ENCODE measurements at regions not wholly inside any gene's neighbourhood (a gene's known extent, or its start where the extent isn't known, plus 50 kb on each side); places are given as distances from the start of the nearest gene placed in this dataset.

GRCh38 chr1:80893115-80893514 lies 907.6 kb upstream of the ADGRL2 start:
- TF ChIP-seq, protein P1, sequence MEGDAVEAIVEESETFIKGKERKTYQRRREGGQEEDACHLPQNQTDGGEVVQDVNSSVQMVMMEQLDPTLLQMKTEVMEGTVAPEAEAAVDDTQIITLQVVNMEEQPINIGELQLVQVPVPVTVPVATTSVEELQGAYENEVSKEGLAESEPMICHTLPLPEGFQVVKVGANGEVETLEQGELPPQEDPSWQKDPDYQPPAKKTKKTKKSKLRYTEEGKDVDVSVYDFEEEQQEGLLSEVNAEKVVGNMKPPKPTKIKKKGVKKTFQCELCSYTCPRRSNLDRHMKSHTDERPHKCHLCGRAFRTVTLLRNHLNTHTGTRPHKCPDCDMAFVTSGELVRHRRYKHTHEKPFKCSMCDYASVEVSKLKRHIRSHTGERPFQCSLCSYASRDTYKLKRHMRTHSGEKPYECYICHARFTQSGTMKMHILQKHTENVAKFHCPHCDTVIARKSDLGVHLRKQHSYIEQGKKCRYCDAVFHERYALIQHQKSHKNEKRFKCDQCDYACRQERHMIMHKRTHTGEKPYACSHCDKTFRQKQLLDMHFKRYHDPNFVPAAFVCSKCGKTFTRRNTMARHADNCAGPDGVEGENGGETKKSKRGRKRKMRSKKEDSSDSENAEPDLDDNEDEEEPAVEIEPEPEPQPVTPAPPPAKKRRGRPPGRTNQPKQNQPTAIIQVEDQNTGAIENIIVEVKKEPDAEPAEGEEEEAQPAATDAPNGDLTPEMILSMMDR (conservative IDR thresholded peaks at IDR 0.05; ENCODE audit: low read length), result no peak
- TF ChIP-seq EZH2phosphoT487 (IDR thresholded peaks at IDR 0.05; ENCODE audit: borderline replicate concordance, low read depth, low read length), result no peak
